ENCODE measurements at regions not wholly inside any gene's neighbourhood (a gene's known extent, or its start where the extent isn't known, plus 50 kb on each side); places are given as distances from the start of the nearest gene placed in this dataset.

DNA sequence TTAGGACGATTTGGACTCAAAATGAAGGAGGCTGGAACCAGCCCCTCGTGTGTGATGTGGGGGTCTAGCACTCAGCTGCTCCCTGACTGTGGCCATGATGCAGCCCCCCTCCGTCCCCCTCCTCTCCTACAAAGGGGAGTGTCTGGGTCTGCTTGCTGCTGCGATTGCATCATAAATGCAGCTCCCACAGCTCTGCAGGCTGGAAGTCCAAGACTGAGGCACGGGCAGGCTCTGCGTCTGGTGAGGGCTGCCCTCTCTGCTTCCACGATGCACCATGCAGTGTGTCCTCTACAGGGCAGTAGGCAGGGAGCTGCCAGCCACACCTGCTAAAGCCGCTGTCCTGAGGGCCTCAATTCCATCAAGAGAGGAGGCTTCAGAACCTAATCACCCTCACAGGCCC, 432.1 kb downstream of the BRD1 start:
- TF ChIP-seq FOS (IDR thresholded peaks at IDR 0.05; ENCODE audit: low read depth, low read length) (no peak), POLR2A (IDR thresholded peaks at IDR 0.05; ENCODE audit: low read depth, low read length) (no peak), RAD21 (IDR thresholded peaks at IDR 0.05; ENCODE audit: low read length) (no peak), CHD1 (IDR thresholded peaks at IDR 0.05; ENCODE audit: low read depth, low read length) (no peak), MAFK (IDR thresholded peaks at IDR 0.05; ENCODE audit: low read depth, low read length) (no peak), MXI1 (IDR thresholded peaks at IDR 0.05; ENCODE audit: borderline replicate concordance, low read depth, low read length) (no peak)
- TF ChIP-seq, protein P1, sequence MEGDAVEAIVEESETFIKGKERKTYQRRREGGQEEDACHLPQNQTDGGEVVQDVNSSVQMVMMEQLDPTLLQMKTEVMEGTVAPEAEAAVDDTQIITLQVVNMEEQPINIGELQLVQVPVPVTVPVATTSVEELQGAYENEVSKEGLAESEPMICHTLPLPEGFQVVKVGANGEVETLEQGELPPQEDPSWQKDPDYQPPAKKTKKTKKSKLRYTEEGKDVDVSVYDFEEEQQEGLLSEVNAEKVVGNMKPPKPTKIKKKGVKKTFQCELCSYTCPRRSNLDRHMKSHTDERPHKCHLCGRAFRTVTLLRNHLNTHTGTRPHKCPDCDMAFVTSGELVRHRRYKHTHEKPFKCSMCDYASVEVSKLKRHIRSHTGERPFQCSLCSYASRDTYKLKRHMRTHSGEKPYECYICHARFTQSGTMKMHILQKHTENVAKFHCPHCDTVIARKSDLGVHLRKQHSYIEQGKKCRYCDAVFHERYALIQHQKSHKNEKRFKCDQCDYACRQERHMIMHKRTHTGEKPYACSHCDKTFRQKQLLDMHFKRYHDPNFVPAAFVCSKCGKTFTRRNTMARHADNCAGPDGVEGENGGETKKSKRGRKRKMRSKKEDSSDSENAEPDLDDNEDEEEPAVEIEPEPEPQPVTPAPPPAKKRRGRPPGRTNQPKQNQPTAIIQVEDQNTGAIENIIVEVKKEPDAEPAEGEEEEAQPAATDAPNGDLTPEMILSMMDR (conservative IDR thresholded peaks at IDR 0.05; ENCODE audit: low read depth, low read length) = no peak

All from IMR-90 (cell line).